SH-SY5Y (cell line): ENCODE measurements at regions not wholly inside any gene's neighbourhood (a gene's known extent, or its start where the extent isn't known, plus 50 kb on each side); places are given as distances from the start of the nearest gene placed in this dataset.

ENCODE experiments used
- GATA2 ChIP-seq: IDR thresholded peaks from 2 replicates; pipeline ENCODE4 v1.6.1; 2011; ENCODE audit warnings: mild to moderate bottlenecking, low read depth, low read length
- GATA3 ChIP-seq: IDR thresholded peaks from 2 replicates; pipeline ENCODE4 v1.6.1; 2011; ENCODE audit warnings: low read depth, mild to moderate bottlenecking, low read length, moderate library complexity

- TF ChIP-seq GATA2, result no peak
These were observed 103.9 kb upstream of the TMEFF2 start for GRCh38 chr2:192298664-192299063.

- no peak for TF ChIP-seq GATA2
- no peak for TF ChIP-seq GATA3
These were observed 97.7 kb upstream of the TMEFF2 start for GRCh38 chr2:192292478-192292877.

GRCh38 chr2:192288295-192288694 is 93.6 kb upstream of the TMEFF2 start:
- TF ChIP-seq GATA2 (no peak), GATA3 (no peak)

GRCh38 chr2:192286093-192286701 is 91.5 kb upstream of the TMEFF2 start:
- no peak for TF ChIP-seq GATA3
- no peak for TF ChIP-seq GATA2

- no peak for TF ChIP-seq GATA2
- TF ChIP-seq GATA3, result no peak
These were observed 88.7 kb upstream of the TMEFF2 start for GRCh38 chr2:192283450-192283849.

- no peak for TF ChIP-seq GATA3
- no peak for TF ChIP-seq GATA2
These were observed 84.0 kb upstream of the TMEFF2 start for GRCh38 chr2:192278701-192279100.

- TF ChIP-seq GATA3 (no peak), GATA2 (no peak)
These were observed 82.9 kb upstream of the TMEFF2 start for GRCh38 chr2:192277494-192278109.

- no peak for TF ChIP-seq GATA3
- TF ChIP-seq GATA2, result no peak
These were observed 80.9 kb upstream of the TMEFF2 start for GRCh38 chr2:192275632-192276031.

DNA sequence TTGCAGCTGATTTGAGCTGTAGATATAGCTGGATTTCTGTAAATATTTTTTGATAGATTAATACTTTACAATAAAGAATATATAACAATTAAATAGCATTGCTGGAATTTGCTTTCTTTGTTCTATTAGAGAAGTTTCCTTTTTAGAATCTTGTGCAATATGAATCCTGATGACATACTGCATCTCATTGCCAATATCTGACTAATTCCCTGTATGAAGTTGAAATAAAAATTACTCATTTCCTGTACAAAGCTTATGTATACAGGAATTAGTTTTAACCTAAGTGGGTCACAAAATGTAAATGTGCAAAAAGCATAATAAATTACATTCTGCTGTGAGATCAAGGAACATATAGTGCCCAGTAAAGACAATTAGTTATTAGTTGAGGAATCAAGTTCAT is 72.8 kb upstream of the TMEFF2 start:
- TF ChIP-seq GATA3 (no peak), GATA2 (no peak)

DNA sequence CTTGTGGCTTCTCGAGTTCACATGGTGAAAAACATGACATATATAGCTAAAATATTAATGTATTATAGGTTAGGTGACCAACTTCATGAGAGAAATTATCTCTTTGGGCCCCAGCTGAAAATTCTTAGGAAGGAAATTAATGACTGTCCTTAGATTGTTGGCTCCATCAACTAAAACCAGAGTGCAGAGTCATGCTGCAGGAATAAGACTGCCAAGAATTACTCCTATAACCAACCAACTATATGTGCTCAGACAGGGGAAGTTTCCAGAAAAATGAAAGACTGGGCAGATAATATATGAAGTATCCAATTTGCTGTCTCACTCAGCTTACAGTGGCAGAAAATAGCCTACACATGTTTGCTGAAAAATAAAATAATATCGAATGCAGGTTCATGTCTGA is 71.0 kb upstream of the TMEFF2 start:
- TF ChIP-seq GATA3 (no peak), GATA2 (no peak)

DNA sequence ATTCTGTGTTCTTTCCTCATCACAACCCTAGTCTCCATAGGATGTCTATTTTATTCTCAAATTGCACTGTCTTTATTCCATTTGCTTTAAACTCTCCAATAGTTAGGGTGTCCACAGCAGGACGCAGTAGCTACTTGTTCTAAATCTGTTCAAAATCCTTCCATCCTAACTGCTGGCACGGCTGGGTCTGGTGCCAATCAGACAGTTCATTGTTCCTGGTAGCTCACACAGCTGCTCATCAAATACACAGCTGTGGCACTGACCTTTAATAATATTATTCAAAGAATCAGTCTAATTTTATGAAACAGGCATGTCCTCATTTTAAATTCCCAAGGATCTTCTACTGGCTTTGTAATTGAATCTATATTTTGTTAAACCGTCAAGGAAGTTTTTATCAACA is 59.7 kb upstream of the TMEFF2 start:
- no peak for TF ChIP-seq GATA3
- no peak for TF ChIP-seq GATA2

DNA sequence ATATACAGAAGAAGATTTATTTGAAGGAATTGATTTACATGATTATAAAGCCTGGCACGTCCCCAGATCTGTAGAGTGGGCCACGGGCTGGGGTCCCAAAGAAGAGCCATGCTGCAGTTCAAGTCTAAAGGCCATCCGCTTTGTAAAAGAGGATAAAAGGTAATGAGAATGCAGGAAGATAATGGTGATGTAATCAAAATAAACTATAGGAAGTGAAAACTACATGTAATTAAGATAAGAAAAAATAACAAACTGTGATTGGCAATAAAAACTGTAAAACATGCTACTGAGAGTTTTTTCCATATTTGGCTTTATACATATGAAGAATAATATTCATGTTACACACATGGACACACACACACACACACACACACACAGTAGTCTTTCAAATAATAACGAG is 59.0 kb upstream of the TMEFF2 start:
- TF ChIP-seq GATA3 (no peak), GATA2 (no peak)

DNA sequence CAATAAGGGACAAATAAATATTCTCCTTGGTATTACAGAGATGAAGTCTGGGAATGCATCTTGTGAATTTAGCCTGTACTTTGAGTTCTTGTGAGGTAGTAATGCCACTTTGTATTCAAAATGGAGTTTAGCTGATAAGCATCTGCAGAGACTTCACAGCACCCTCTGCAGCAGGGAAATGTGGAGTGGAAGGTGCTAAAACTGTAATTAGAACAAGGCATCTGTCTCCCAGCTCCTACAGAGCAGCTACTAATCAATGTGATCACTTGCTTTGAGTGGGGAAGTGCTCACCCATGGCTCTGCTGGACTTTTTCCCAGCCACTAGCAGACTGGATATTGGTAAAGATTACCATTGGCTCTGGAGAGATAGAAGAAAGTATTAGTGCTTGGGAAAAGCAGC is 56.2 kb upstream of the TMEFF2 start:
- TF ChIP-seq GATA2 (0 out of 2 replicates have a peak, but pooled peaks have one; percentile 32), GATA3 (peak; percentile 44; the same call in 1 of the 2 replicates)

- no peak for TF ChIP-seq GATA3
- no peak for TF ChIP-seq GATA2
These were observed 52.7 kb upstream of the TMEFF2 start for GRCh38 chr2:192247456-192247855.

DNA sequence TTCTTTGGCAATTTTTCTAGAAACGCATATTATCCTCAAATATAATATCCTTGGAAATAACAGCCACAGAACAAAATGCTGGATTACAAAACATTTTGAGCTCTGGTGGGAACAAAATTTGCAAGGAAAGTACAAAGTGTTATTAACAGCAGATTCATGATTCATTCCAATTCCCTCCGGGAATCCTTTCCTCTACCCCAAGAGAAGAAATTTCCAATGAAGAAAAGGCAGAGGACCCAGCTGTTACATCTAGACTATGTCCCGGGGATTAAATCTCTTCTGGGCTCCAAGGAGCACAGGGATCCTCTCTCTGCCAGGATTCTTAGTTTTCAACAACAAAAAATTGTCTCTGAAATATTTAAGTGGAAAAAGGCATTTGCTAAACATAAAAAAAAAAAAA is 51.6 kb upstream of the TMEFF2 start:
- TF ChIP-seq GATA3 (no peak), GATA2 (no peak)

- TF ChIP-seq GATA2 (no peak), GATA3 (no peak)
These were observed 50.6 kb upstream of the TMEFF2 start for GRCh38 chr2:192245329-192245728.
